ENCODE measurements at regions not wholly inside any gene's neighbourhood (a gene's known extent, or its start where the extent isn't known, plus 50 kb on each side); places are given as distances from the start of the nearest gene placed in this dataset.

- Histone ChIP-seq H3K4me3 (no peak overlapping the region), H2AFZ (no peak overlapping the region), H3K9me2 (ENCODE audit: insufficient read depth) (no peaks in the 10 kb centered on the region; the same call in 1 of the 2 replicates), H3F3A (replicated peaks; ENCODE audit: low read depth) (no peaks in the 10 kb centered on the region), H3K27ac (ENCODE audit: low read depth) (no peak overlapping the region), H3K27me3 (ENCODE audit: insufficient read depth) (no peaks in the 10 kb centered on the region), H3K79me2 (replicated peaks; ENCODE audit: insufficient read depth) (no peaks in the 10 kb centered on the region), H3K36me3 (ENCODE audit: insufficient read depth) (no peaks in the 10 kb centered on the region), H3K4me1 (ENCODE audit: insufficient read depth) (no peaks in the 10 kb centered on the region), H4K20me1 (replicated peaks; ENCODE audit: insufficient read depth) (no peaks in the 10 kb centered on the region), H3K4me2 (no peak overlapping the region)
- peaks cover 2% of the 10 kb centered on the region for H3K27me3 Mint-ChIP-seq (ENCODE audit: insufficient read depth, low read depth, poor library complexity)
- no peaks in the 10 kb centered on the region for H3K4me1 Mint-ChIP-seq
- DNase-seq (ENCODE audit: low spot score), result no peak
- H3K36me3 Mint-ChIP-seq (ENCODE audit: low read depth), result peaks cover 6% of the 10 kb centered on the region; the same call in 2 of the 3 replicates
- peaks cover 10% of the 10 kb centered on the region for H3K9me3 Mint-ChIP-seq
- H3K4me3 Mint-ChIP-seq, result no peak overlapping the region
- no peak for ATAC-seq
- no peak overlapping the region for H3K27ac Mint-ChIP-seq
- TF ChIP-seq ZNF462 (CRISPR knock-in tag; IDR thresholded peaks at IDR 0.05) (no peak), ZNF331 (CRISPR knock-in tag; IDR thresholded peaks at IDR 0.05; ENCODE audit: low read depth) (no peak), CREB1 (CRISPR knock-in tag; IDR thresholded peaks at IDR 0.05; ENCODE audit: low read depth) (no peak), EZH2phosphoT487 (IDR thresholded peaks at IDR 0.05; ENCODE audit: unreplicated experiment) (no peak), POLR2AphosphoS5 (IDR thresholded peaks at IDR 0.05; ENCODE audit: low read depth) (no peak), STAT1 (IDR thresholded peaks at IDR 0.05; ENCODE audit: unreplicated experiment) (no peak), ETS1 (IDR thresholded peaks at IDR 0.05) (no peak), REST (IDR thresholded peaks at IDR 0.05; ENCODE audit: unreplicated experiment) (no peak), NANOG (IDR thresholded peaks at IDR 0.05; ENCODE audit: borderline replicate concordance) (no peak), EZH2 (IDR thresholded peaks at IDR 0.05; ENCODE audit: low read depth, unreplicated experiment) (no peak), ZNF114 (CRISPR knock-in tag; IDR thresholded peaks at IDR 0.05) (no peak), JUNB (IDR thresholded peaks at IDR 0.05; ENCODE audit: unreplicated experiment) (no peak)
Measured at GRCh38 chr3:147038481-147038880, 367.9 kb downstream of the ZIC4 start.
